ENCODE measurements at regions not wholly inside any gene's neighbourhood (a gene's known extent, or its start where the extent isn't known, plus 50 kb on each side); places are given as distances from the start of the nearest gene placed in this dataset.

DNA sequence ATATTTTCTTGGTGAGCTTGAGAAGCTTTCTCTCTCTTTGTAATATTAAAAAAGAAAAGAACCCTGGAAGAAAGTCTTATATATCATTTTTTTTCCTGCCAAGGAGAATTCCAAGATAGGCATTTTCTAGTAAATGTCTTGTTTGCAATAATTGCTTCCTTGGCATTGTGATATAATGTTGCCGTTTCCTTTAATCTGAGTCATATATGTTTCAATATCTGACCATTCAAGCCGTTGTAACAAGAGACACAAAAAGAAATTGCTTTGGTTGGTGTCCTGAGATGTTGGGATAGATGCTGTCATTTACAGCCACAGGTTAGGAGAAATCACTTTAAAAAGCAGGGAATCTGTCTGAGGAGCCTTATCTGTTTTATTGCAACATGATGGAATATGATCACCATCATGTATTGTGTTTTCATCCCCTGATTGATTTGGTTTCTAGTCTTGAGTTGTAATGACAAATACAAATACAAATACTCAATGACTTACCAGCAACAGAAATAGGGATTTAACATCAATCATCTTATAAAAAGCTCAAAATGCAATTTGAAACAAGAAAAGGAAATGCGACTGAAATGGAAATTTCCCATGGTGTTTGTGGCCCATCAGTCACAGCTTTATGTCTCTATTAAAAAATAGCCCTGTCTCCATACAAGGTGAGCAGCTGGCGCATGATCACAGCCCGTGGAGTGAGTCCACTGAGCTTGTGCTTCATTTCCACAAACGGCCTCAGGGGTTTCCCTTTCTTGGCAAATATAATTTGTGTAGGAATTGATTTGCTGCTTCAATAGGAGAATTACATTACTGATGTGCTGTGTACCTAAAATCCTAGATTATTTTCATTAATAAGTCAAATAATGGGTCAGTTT is 250.1 kb upstream of the TRPC7 start:
- peaks cover 0 to 29% (median 0%) of the 10 kb centered on the region in 12 donors for H3K9me3 ChIP-seq
- H3K36me3 ChIP-seq: no peaks in the 10 kb centered on the region
- intact Hi-C loops (cut with DNase I): no loop called here
- no peak overlapping the region for H3K27ac ChIP-seq
- H3K4me1 ChIP-seq: no peaks in the 10 kb centered on the region
- TF ChIP-seq, protein P1, sequence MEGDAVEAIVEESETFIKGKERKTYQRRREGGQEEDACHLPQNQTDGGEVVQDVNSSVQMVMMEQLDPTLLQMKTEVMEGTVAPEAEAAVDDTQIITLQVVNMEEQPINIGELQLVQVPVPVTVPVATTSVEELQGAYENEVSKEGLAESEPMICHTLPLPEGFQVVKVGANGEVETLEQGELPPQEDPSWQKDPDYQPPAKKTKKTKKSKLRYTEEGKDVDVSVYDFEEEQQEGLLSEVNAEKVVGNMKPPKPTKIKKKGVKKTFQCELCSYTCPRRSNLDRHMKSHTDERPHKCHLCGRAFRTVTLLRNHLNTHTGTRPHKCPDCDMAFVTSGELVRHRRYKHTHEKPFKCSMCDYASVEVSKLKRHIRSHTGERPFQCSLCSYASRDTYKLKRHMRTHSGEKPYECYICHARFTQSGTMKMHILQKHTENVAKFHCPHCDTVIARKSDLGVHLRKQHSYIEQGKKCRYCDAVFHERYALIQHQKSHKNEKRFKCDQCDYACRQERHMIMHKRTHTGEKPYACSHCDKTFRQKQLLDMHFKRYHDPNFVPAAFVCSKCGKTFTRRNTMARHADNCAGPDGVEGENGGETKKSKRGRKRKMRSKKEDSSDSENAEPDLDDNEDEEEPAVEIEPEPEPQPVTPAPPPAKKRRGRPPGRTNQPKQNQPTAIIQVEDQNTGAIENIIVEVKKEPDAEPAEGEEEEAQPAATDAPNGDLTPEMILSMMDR (IDR thresholded peaks at IDR 0.05): no peak
- TF ChIP-seq POLR2A (IDR thresholded peaks at IDR 0.05): no peak
- ATAC-seq (no peak), DNase-seq (no peak)
- no peaks in the 10 kb centered on the region for H3K27me3 ChIP-seq
- 78 to 83% (median 80%) methylated on average over 6 of the region's 6 CpGs for WGBS, 4 donors
- no peak overlapping the region for H3K4me3 ChIP-seq

DNA sequence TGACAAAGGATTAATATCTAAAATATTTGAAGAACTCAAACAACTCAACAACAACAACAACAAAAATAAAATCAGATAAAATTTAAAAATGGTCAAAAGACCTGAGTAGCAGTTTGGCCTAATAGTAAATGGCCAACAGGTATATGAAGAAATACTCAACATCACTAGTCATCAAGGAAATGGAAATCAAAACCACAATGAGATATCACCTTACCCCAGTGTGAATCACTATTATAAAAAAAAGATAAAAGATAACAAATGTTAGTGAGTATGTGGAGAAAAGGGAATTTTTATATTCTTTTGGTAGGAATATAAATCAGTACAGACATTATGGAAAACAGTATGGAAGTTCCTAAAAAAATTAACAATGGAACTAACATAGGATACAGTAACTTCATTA is 247.9 kb upstream of the TRPC7 start:
- no peak for DNase-seq
- Histone ChIP-seq H3K27me3 (no peaks in the 10 kb centered on the region), H3K9me3 (peaks cover 0 to 45% (median 0%) of the 10 kb centered on the region in 12 donors), H3K27ac (no peak overlapping the region), H3K4me3 (no peak overlapping the region), H3K36me3 (no peaks in the 10 kb centered on the region), H3K4me1 (no peaks in the 10 kb centered on the region)
- ATAC-seq: no peak
- TF ChIP-seq, protein P1 (IDR thresholded peaks at IDR 0.05): no peak
- no peak for TF ChIP-seq POLR2A (IDR thresholded peaks at IDR 0.05)
- intact Hi-C loops (cut with DNase I): no loop called here

DNA sequence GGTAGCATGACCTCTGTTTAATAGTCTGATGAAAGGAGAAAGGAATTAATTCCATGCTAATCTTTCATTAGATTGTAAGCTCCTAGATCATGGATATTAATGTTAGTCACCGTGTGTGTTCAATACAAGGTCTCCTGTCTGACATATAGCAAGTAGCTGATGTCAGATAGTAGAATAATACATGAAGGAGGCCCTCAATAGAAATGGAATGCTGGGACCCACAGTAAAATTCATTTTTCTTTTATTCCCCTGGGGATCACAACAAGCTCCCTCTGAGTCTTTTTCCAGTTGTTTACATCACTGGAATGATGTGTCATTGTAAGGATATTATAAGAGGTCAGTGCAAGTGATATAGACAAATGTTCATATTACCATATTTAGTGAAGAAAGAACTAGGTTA is 240.3 kb upstream of the TRPC7 start:
- Histone ChIP-seq H3K27me3 (no peaks in the 10 kb centered on the region), H3K4me3 (no peak overlapping the region), H3K4me1 (no peaks in the 10 kb centered on the region), H3K36me3 (no peaks in the 10 kb centered on the region), H3K9me3 (peaks cover 0 to 54% (median 10%) of the 10 kb centered on the region in 12 donors), H3K27ac (no peak overlapping the region)
- 63 to 78% (median 73%) methylated on average over 1 of the region's 1 CpG for WGBS, 4 donors
- no peak for DNase-seq
- intact Hi-C loops (cut with DNase I): no loop called here
- ATAC-seq: no peak
- TF ChIP-seq POLR2A (IDR thresholded peaks at IDR 0.05): no peak
- TF ChIP-seq, protein P1 (IDR thresholded peaks at IDR 0.05): no peak

DNA sequence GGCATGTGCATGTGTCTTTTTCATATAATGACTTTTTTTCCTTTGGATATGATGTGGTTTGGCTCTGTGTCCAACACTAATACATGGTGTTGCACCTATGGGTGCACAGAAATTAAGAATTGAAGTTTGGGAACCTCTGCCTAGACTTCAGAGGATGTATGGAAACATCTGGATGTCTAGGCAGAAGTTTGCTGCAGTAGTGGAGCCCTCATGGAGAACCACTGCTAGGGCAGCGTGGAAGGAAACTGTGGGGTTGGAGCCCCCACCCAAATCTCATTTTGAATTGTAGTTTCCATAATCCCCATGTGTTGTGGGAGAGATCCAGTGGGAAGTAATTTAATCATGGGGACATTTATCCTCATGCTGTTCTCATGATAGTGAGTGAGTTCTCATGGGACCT is 235.0 kb upstream of the TRPC7 start:
- WGBS, 4 donors: 80 to 100% (median 83%) methylated on average over 1 of the region's 1 CpG
- Histone ChIP-seq H3K4me3 (no peak overlapping the region), H3K36me3 (no peaks in the 10 kb centered on the region), H3K27me3 (no peaks in the 10 kb centered on the region), H3K4me1 (no peaks in the 10 kb centered on the region), H3K9me3 (peaks cover 0 to 45% (median 17%) of the 10 kb centered on the region in 12 donors), H3K27ac (no peak overlapping the region)
- intact Hi-C loops (cut with DNase I): no loop called here
- ATAC-seq (no peak), DNase-seq (no peak)
- TF ChIP-seq, protein P1 (IDR thresholded peaks at IDR 0.05): no peak
- no peak for TF ChIP-seq POLR2A (IDR thresholded peaks at IDR 0.05)
